ENCODE measurements at regions not wholly inside any gene's neighbourhood (a gene's known extent, or its start where the extent isn't known, plus 50 kb on each side); places are given as distances from the start of the nearest gene placed in this dataset.

- TF ChIP-seq CTCF (IDR thresholded peaks at IDR 0.05) (no peak), PBX3 (IDR thresholded peaks at IDR 0.05) (no peak), EP300 (IDR thresholded peaks at IDR 0.05; ENCODE audit: borderline replicate concordance in 1 of 2, low read depth in 1 of 2, low read length in 1 of 2) (no peak), SMC3 (IDR thresholded peaks at IDR 0.05; ENCODE audit: low read depth, low read length) (no peak), ZBTB33 (IDR thresholded peaks at IDR 0.05; ENCODE audit: borderline replicate concordance, low read depth) (no peak), EZH2phosphoT487 (IDR thresholded peaks at IDR 0.05; ENCODE audit: borderline replicate concordance, low read depth) (no peak), MXI1 (IDR thresholded peaks at IDR 0.05; ENCODE audit: low read depth, low read length) (no peak), JUND (IDR thresholded peaks at IDR 0.05) (no peak), USF2 (IDR thresholded peaks at IDR 0.05; ENCODE audit: borderline replicate concordance, low read depth, low read length) (no peak), FOXJ3 (CRISPR knock-in tag; IDR thresholded peaks at IDR 0.05) (no peak), RCOR1 (IDR thresholded peaks at IDR 0.05; ENCODE audit: low read length) (no peak), GABPA (IDR thresholded peaks at IDR 0.05; ENCODE audit: low read depth) (no peak), USF1 (IDR thresholded peaks at IDR 0.05; ENCODE audit: borderline replicate concordance, low read depth) (no peak)
Measured at GRCh38 chrX:137418086-137418485, 147.8 kb upstream of the ZIC3 start.

All from SK-N-SH (cell line).